Body of pancreas (tissue), 4 donors: ENCODE measurements at regions not wholly inside any gene's neighbourhood (a gene's known extent, or its start where the extent isn't known, plus 50 kb on each side); places are given as distances from the start of the nearest gene placed in this dataset.

ENCODE experiments used
- ATAC-seq: fragments of 150-250 bp; one replicate; pipeline ENCODE4 v1.9.1; 2016
- DNase-seq, 4 donors: peaks; one replicate each; pipeline ENCODE4 v3.0.0-alpha.2; 2019
- H3K27ac ChIP-seq, 4 donors: fragments of 200-600 bp; sonication (generic); 1 replicate in 3 of 4; 2 replicates in 1 of 4; pipeline versions ENCODE4 v1.5.1 to v1.6.1; 2016 to 2019; ENCODE audit warnings: mild to moderate bottlenecking in 1 of 4, mixed read lengths in 1 of 4, moderate library complexity in 1 of 4
- H3K27me3 ChIP-seq, 2 donors: fragments of 200-600 bp; sonication (generic); one replicate each; pipeline ENCODE4 v1.6.0; 2016; ENCODE audit warnings: mild to moderate bottlenecking in 1 of 2
- H3K36me3 ChIP-seq, 2 donors: fragments of 200-600 bp; sonication (generic); replicated peaks in 1 of 2; 2 replicates each; pipeline ENCODE4 v1.5.1; 2016; ENCODE audit warnings: low read depth in 2 of 2; ENCODE audit not compliant: insufficient read depth in 1 of 2
- H3K4me1 ChIP-seq: fragments of 200-600 bp; sonication (generic); one replicate; pipeline ENCODE4 v1.6.0; 2016
- H3K4me3 ChIP-seq, 2 donors: fragments of 200-600 bp; sonication (generic); 1 replicate in 1 of 2; 2 replicates in 1 of 2; pipeline ENCODE4 v1.5.1; 2016 to 2019
- H3K9me3 ChIP-seq, 3 donors: fragments of 200-600 bp; sonication (generic); 1 replicate in 2 of 3; 2 replicates in 1 of 3; pipeline ENCODE4 v1.5.1; 2016
- POLR2A ChIP-seq, 3 donors: fragments of 450-650 bp; IDR thresholded peaks; one replicate each; pipeline ENCODE4 v1.6.1; 2016; ENCODE audit warnings: antibody characterized with exemption in 3 of 3, mild to moderate bottlenecking in 2 of 3
- WGBS, 2 donors: methylation state at CpG; one replicate each; pipeline ENCODE4 v1.1.5; 2017; 5-methylcytosine and 5-hydroxymethylcytosine counted together
- intact Hi-C: fragments of 100-400 bp; cut with DNase I; formaldehyde crosslinking; loops from one replicate; pipeline ENCODE4 v1.15.1; 2023
- TF ChIP-seq, protein P1 (sequence below), 7 experiments: fragments of 450-650 bp in 4 of 7; fragments of 200-600 bp in 3 of 7; sonication (generic) in 3 of 7; IDR thresholded peaks; one replicate each; pipeline ENCODE4 v1.5.1; 2016 to 2019; ENCODE audit warnings: antibody characterized with exemption in 7 of 7

GRCh38 chr15:39165020-39165706, 415.7 kb upstream of the THBS1 start:
- Histone ChIP-seq H3K4me1 (no peaks in the 10 kb centered on the region), H3K27me3 (no peaks in the 10 kb centered on the region), H3K4me3 (no peak overlapping the region), H3K36me3 (no peaks in the 10 kb centered on the region), H3K27ac (no peak overlapping the region), H3K9me3 (no peaks in the 10 kb centered on the region)
- intact Hi-C loops = no loop called here
- 82 to 95% methylated on average over 2 of the region's 2 CpGs for WGBS, 2 donors
- DNase-seq = no peak
- ATAC-seq = no peak
- no peak for TF ChIP-seq POLR2A (IDR thresholded peaks at IDR 0.05)
- TF ChIP-seq, protein P1, sequence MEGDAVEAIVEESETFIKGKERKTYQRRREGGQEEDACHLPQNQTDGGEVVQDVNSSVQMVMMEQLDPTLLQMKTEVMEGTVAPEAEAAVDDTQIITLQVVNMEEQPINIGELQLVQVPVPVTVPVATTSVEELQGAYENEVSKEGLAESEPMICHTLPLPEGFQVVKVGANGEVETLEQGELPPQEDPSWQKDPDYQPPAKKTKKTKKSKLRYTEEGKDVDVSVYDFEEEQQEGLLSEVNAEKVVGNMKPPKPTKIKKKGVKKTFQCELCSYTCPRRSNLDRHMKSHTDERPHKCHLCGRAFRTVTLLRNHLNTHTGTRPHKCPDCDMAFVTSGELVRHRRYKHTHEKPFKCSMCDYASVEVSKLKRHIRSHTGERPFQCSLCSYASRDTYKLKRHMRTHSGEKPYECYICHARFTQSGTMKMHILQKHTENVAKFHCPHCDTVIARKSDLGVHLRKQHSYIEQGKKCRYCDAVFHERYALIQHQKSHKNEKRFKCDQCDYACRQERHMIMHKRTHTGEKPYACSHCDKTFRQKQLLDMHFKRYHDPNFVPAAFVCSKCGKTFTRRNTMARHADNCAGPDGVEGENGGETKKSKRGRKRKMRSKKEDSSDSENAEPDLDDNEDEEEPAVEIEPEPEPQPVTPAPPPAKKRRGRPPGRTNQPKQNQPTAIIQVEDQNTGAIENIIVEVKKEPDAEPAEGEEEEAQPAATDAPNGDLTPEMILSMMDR (IDR thresholded peaks at IDR 0.05) = no peak

GRCh38 chr15:39167164-39168058, 413.5 kb upstream of the THBS1 start:
- Histone ChIP-seq H3K4me1 (peaks cover 8% of the 10 kb centered on the region), H3K27ac (no peak overlapping the region), H3K9me3 (no peaks in the 10 kb centered on the region), H3K27me3 (no peaks in the 10 kb centered on the region), H3K36me3 (no peaks in the 10 kb centered on the region), H3K4me3 (no peak overlapping the region)
- DNase-seq (no peak), ATAC-seq (peak; percentile 42)
- intact Hi-C loops = no loop called here
- WGBS, 2 donors = 47 to 73% methylated on average over 4 of the region's 4 CpGs
- TF ChIP-seq, protein P1 (IDR thresholded peaks at IDR 0.05) = no peak
- TF ChIP-seq POLR2A (IDR thresholded peaks at IDR 0.05) = no peak

GRCh38 chr15:39171944-39172368, 408.9 kb upstream of the THBS1 start:
- peaks cover 17% of the 10 kb centered on the region for H3K4me1 ChIP-seq
- H3K4me3 ChIP-seq = no peak overlapping the region
- TF ChIP-seq, protein P1 (IDR thresholded peaks at IDR 0.05) = peak in 6 of 7 experiments; percentile 17 to 82 (median 66)
- TF ChIP-seq POLR2A (IDR thresholded peaks at IDR 0.05) = no peak
- ATAC-seq (peak; percentile 83), DNase-seq (peak; percentile 54 to 74 (median 68))
- H3K27ac ChIP-seq = peak overlapping the region; percentile 35 to 68 (median 50)
- no peaks in the 10 kb centered on the region for H3K9me3 ChIP-seq
- no peaks in the 10 kb centered on the region for H3K36me3 ChIP-seq
- 84 to 92% methylated on average over 3 of the region's 3 CpGs for WGBS, 2 donors
- no peaks in the 10 kb centered on the region for H3K27me3 ChIP-seq
- intact Hi-C loops = loop anchor here (10.0 kb wide), 1 partner anchor 403 kb away; no protein-coding TSS in a partner anchor

DNA sequence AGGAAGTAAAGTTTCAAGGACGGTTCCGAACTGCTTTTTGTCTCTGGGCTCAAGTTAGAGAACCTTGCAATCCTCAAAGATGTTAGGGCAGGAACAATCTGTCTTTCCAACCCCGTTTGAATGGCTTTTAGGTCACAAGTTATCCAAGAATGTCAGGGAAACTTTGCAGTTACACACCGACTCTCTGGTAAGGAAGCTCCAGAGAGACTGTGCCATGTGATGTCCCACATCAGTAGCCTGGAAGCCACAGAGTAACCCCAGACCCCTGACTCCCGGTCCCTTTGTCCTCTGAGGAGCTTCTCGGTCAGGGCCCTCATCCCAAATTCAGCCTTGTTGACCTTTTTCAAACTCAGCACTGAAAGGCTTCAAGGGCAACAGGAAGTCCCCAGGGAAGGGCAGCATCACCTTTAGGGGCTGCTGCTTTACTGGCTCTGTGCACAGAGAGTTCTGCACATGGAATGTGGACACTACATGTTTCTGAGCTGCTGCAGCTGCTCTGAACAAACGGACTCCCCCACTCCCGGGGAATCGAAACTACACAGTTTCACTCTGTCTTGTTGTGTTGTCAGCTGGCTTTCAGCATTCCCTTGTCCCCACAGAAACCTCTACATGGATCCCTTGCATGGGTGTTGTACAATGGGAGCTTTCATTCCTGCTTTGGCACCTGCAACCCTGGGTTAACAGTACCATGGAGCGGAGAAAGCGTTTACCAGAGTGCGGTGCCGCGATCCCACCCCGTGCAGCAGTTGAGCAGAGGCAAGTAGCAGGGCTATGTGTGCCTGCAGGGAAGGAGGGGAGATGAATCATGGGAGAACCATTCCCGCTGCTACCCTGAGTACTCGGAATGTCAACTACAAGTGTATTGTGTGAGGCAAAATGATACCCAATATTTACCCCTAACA, 408.2 kb upstream of the THBS1 start:
- H3K4me3 ChIP-seq = no peak overlapping the region
- WGBS, 2 donors = 58 to 68% methylated on average over 17 of the region's 17 CpGs
- H3K27ac ChIP-seq = peak overlapping the region; percentile 35 to 68 (median 50)
- TF ChIP-seq, protein P1 (IDR thresholded peaks at IDR 0.05) = no peak
- TF ChIP-seq POLR2A (IDR thresholded peaks at IDR 0.05) = peak in 1 of 3 donors; percentile 17
- peaks cover 17% of the 10 kb centered on the region for H3K4me1 ChIP-seq
- H3K9me3 ChIP-seq = no peaks in the 10 kb centered on the region
- H3K36me3 ChIP-seq = no peaks in the 10 kb centered on the region
- intact Hi-C loops = loop anchor here (10.0 kb wide), 1 partner anchor 402 kb away; no protein-coding TSS in a partner anchor
- ATAC-seq (peak; percentile 77), DNase-seq (peak; percentile 19 to 33 (median 28))
- no peaks in the 10 kb centered on the region for H3K27me3 ChIP-seq
